ENCODE measurements at regions not wholly inside any gene's neighbourhood (a gene's known extent, or its start where the extent isn't known, plus 50 kb on each side); places are given as distances from the start of the nearest gene placed in this dataset.

GRCh38 chr17:27391427-27391826 is 64.8 kb upstream of the KSR1 start:
- TF ChIP-seq EZH2 (IDR thresholded peaks at IDR 0.05) = no peak
- no peak for TF ChIP-seq POLR2AphosphoS5 (IDR thresholded peaks at IDR 0.05; ENCODE audit: borderline replicate concordance, low read depth, low read length)
- no peak for TF ChIP-seq FOXP2 (optimal IDR thresholded peaks at IDR 0.05; ENCODE audit: control extremely low read depth, extremely low read length, insufficient read depth)

Data from SK-N-MC (cell line).